NCI-H524 (cell line): ENCODE measurements at regions not wholly inside any gene's neighbourhood (a gene's known extent, or its start where the extent isn't known, plus 50 kb on each side); places are given as distances from the start of the nearest gene placed in this dataset.

ENCODE experiments used
- DNase-seq, 2 experiments: peaks; one replicate each; lab custom pipeline; 2025; lab: John Stamatoyannopoulos, UW

- DNase-seq: no peak
Measured at GRCh38 chr13:97797553-97797952, 155.9 kb upstream of the IPO5 start.

GRCh38 chr13:97798171-97798821 lies 155.2 kb upstream of the IPO5 start:
- no peak for DNase-seq

- no peak for DNase-seq
Measured at GRCh38 chr13:97798836-97799235, 154.6 kb upstream of the IPO5 start.

GRCh38 chr13:97802213-97802612 lies 151.3 kb upstream of the IPO5 start:
- DNase-seq: no peak

GRCh38 chr13:97809576-97809975 lies 143.9 kb upstream of the IPO5 start:
- no peak for DNase-seq

- DNase-seq: peak in 1 of 2 experiments; percentile 32
Measured at GRCh38 chr13:97810152-97810551, 143.3 kb upstream of the IPO5 start.

GRCh38 chr13:97822377-97822776 lies 131.1 kb upstream of the IPO5 start:
- no peak for DNase-seq

GRCh38 chr13:97826421-97827012 lies 127.0 kb upstream of the IPO5 start:
- DNase-seq: no peak

GRCh38 chr13:97834250-97834649 lies 119.2 kb upstream of the IPO5 start:
- peak; percentile 24 to 61 for DNase-seq

- no peak for DNase-seq
Measured at GRCh38 chr13:97843189-97843588, 110.3 kb upstream of the IPO5 start.

- DNase-seq: no peak
Measured at GRCh38 chr13:97844151-97844550, 109.3 kb upstream of the IPO5 start.

- no peak for DNase-seq
Measured at GRCh38 chr13:97848886-97849285, 104.6 kb upstream of the IPO5 start.

GRCh38 chr13:97849305-97849704 lies 104.2 kb upstream of the IPO5 start:
- peak in 1 of 2 experiments; percentile 25 for DNase-seq

- peak; percentile 62 to 88 for DNase-seq
Measured at GRCh38 chr13:97851269-97851668, 102.2 kb upstream of the IPO5 start.

GRCh38 chr13:97852181-97852874 lies 101.1 kb upstream of the IPO5 start:
- DNase-seq: no peak

- DNase-seq: no peak
Measured at GRCh38 chr13:97853550-97853949, 99.9 kb upstream of the IPO5 start.

- peak; percentile 40 to 71 for DNase-seq
Measured at GRCh38 chr13:97855570-97856303, 97.7 kb upstream of the IPO5 start.

- no peak for DNase-seq
Measured at GRCh38 chr13:97856304-97856675, 97.2 kb upstream of the IPO5 start.

- no peak for DNase-seq
Measured at GRCh38 chr13:97858161-97858560, 95.3 kb upstream of the IPO5 start.

- DNase-seq: no peak
Measured at GRCh38 chr13:97866346-97866745, 87.1 kb upstream of the IPO5 start.

- no peak for DNase-seq
Measured at GRCh38 chr13:97866751-97867150, 86.7 kb upstream of the IPO5 start.

- DNase-seq: no peak
Measured at GRCh38 chr13:97873398-97873797, 80.1 kb upstream of the IPO5 start.

GRCh38 chr13:97875218-97875617 lies 78.3 kb upstream of the IPO5 start:
- DNase-seq: no peak
